HCT116 (cell line): ENCODE measurements at regions not wholly inside any gene's neighbourhood (a gene's known extent, or its start where the extent isn't known, plus 50 kb on each side); places are given as distances from the start of the nearest gene placed in this dataset.

Experiments used
- ATF3 ChIP-seq: IDR thresholded peaks from 2 replicates; pipeline ENCODE4 v1.6.1; 2012
- EZH2 ChIP-seq: fragments of 200-600 bp; sonication (generic); IDR thresholded peaks from 2 replicates; pipeline ENCODE4 v1.6.1; 2017; ENCODE audit warnings: antibody characterized with exemption, mixed run types
- SP1 ChIP-seq: IDR thresholded peaks from 2 replicates; pipeline ENCODE4 v1.6.1; 2012; ENCODE audit warnings: low read depth
- TF ChIP-seq, protein P1 (sequence below), 3 experiments: fragments of 200-600 bp in 1 of 3; sonication (generic) in 1 of 3; IDR thresholded peaks in 2 of 3; conservative IDR thresholded peaks in 1 of 3; 2 replicates each; pipeline ENCODE4 v1.5.1; 2012 to 2017; ENCODE audit warnings: low read depth in 2 of 3, low read length in 2 of 3, antibody characterized with exemption in 1 of 3, borderline replicate concordance in 1 of 3, control low read depth in 1 of 3, mild to moderate bottlenecking in 1 of 3, mixed read lengths in 1 of 3, mixed run types in 1 of 3, moderate library complexity in 1 of 3; ENCODE audit not compliant: insufficient read depth in 1 of 3

DNA sequence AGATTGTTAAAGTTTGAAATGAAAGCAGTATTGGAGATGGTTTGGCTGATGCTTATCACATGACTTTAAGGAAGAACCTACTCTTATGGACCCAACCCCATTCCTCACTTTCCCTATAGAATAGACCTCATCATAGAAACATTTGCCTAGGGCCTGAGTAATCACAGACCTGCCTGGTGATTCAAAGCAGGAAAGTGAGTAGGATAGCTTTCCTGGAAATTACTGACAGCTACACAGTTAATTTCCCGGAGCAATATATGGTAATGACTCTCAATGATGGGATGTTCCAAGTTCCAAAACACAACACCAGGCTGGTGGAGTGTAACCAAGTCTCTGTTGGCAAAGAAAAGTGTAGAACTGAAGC is 233.8 kb downstream of the SIM1 start:
- TF ChIP-seq, protein P1, sequence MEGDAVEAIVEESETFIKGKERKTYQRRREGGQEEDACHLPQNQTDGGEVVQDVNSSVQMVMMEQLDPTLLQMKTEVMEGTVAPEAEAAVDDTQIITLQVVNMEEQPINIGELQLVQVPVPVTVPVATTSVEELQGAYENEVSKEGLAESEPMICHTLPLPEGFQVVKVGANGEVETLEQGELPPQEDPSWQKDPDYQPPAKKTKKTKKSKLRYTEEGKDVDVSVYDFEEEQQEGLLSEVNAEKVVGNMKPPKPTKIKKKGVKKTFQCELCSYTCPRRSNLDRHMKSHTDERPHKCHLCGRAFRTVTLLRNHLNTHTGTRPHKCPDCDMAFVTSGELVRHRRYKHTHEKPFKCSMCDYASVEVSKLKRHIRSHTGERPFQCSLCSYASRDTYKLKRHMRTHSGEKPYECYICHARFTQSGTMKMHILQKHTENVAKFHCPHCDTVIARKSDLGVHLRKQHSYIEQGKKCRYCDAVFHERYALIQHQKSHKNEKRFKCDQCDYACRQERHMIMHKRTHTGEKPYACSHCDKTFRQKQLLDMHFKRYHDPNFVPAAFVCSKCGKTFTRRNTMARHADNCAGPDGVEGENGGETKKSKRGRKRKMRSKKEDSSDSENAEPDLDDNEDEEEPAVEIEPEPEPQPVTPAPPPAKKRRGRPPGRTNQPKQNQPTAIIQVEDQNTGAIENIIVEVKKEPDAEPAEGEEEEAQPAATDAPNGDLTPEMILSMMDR (IDR thresholded peaks at IDR 0.05 in 2 of 3, conservative IDR thresholded peaks at IDR 0.05 in 1 of 3; ENCODE audit: borderline replicate concordance in 1 of 3, insufficient read depth in 1 of 3, low read depth in 2 of 3, low read length in 2 of 3), result no peak
- TF ChIP-seq SP1, result no peak
- TF ChIP-seq ATF3, result no peak
- no peak for TF ChIP-seq EZH2
